ENCODE measurements at regions not wholly inside any gene's neighbourhood (a gene's known extent, or its start where the extent isn't known, plus 50 kb on each side); places are given as distances from the start of the nearest gene placed in this dataset.

DNA sequence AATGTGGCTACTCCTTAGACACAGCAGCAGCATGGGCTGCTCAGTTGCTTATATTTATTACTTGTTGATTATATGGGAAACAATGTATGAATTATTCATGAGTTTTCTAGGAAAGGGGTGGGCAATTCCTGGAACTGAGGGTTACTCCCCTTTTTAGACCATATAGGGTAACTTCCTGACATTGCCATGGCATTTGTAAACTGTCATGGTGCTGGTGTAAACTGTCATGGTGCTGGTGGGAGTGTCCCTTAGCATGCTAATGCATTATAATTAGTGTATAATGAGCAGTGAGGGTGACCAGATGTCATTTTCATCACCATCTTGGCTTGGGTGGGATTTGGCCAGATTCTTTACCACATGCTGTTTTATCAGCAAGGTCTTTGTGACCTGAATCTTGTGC, 734.6 kb upstream of the PTPRD start:
- intact Hi-C loops (cut with micrococcal nuclease), result no loop called here
- ATAC-seq, result no peak
- no peaks in the 10 kb centered on the region for H4K20me1 ChIP-seq (ENCODE audit: low read length)
- no peak overlapping the region for H3K27ac ChIP-seq (ENCODE audit: low read length)
- ChIA-PET POLR2A (ENCODE audit: unreplicated experiment) (no interaction called here), CTCF (no interaction called here)
- DNase-seq, result no peak
- no peaks in the 10 kb centered on the region for H3K4me1 ChIP-seq (ENCODE audit: insufficient read depth, low read length)
- H3F3A ChIP-seq (ENCODE audit: low read length, unreplicated experiment), result no peaks in the 10 kb centered on the region
- no peaks in the 10 kb centered on the region for H3K36me3 ChIP-seq (ENCODE audit: low read depth, low read length)
- no TSS peak for BruUV-seq (replicated peaks)
- H3K4me3 ChIP-seq (ENCODE audit: low read length), result no peak overlapping the region
- H3K4me2 ChIP-seq (ENCODE audit: low read length), result no peak overlapping the region
- no peaks in the 10 kb centered on the region for H3K27me3 ChIP-seq (ENCODE audit: low read length)
- TF ChIP-seq, protein P1, sequence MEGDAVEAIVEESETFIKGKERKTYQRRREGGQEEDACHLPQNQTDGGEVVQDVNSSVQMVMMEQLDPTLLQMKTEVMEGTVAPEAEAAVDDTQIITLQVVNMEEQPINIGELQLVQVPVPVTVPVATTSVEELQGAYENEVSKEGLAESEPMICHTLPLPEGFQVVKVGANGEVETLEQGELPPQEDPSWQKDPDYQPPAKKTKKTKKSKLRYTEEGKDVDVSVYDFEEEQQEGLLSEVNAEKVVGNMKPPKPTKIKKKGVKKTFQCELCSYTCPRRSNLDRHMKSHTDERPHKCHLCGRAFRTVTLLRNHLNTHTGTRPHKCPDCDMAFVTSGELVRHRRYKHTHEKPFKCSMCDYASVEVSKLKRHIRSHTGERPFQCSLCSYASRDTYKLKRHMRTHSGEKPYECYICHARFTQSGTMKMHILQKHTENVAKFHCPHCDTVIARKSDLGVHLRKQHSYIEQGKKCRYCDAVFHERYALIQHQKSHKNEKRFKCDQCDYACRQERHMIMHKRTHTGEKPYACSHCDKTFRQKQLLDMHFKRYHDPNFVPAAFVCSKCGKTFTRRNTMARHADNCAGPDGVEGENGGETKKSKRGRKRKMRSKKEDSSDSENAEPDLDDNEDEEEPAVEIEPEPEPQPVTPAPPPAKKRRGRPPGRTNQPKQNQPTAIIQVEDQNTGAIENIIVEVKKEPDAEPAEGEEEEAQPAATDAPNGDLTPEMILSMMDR (conservative IDR thresholded peaks at IDR 0.05; ENCODE audit: low read depth, low read length), result no peak
- TF ChIP-seq EZH2 (IDR thresholded peaks at IDR 0.05; ENCODE audit: low read length, unreplicated experiment) (no peak), EZH2phosphoT487 (IDR thresholded peaks at IDR 0.05; ENCODE audit: borderline replicate concordance, low read length) (no peak)
- H3K9me2 ChIP-seq (replicated peaks; ENCODE audit: low read length), result no peaks in the 10 kb centered on the region
- no peak overlapping the region for H2AFZ ChIP-seq (ENCODE audit: low read length)
- no peak overlapping the region for H3K9ac ChIP-seq (ENCODE audit: low read length)
- H3K9me3 ChIP-seq (ENCODE audit: low read length), result no peaks in the 10 kb centered on the region
- H3K79me2 ChIP-seq (ENCODE audit: low read length), result no peaks in the 10 kb centered on the region

DNA sequence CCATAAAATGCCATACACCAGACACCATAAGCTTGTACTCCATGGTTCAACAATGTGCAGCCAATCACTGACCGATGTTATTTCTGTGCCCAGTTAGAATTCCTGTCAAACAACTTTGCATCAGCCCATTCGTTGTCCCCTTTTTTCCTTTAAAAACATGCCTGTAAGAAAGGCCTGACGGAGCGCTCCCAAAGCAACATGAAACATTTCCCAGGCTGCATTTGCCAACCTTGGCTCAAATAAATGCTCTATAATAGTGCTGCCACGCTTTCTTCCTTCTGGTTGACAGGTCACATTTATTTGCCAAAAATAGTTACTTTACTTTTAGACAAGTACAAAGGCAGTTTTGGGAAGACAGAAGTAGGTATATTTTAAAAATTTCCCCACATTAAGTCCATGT, 735.6 kb upstream of the PTPRD start:
- no peak overlapping the region for H2AFZ ChIP-seq (ENCODE audit: low read length)
- no peak overlapping the region for H3K9ac ChIP-seq (ENCODE audit: low read length)
- ChIA-PET POLR2A (ENCODE audit: unreplicated experiment) (no interaction called here), CTCF (no interaction called here)
- H3K36me3 ChIP-seq (ENCODE audit: low read depth, low read length), result no peaks in the 10 kb centered on the region
- DNase-seq (no peak), ATAC-seq (no peak)
- H3K9me2 ChIP-seq (replicated peaks; ENCODE audit: low read length), result no peaks in the 10 kb centered on the region
- BruUV-seq (replicated peaks), result no TSS peak
- intact Hi-C loops (cut with micrococcal nuclease), result no loop called here
- no peaks in the 10 kb centered on the region for H3K9me3 ChIP-seq (ENCODE audit: low read length)
- TF ChIP-seq, protein P1 (conservative IDR thresholded peaks at IDR 0.05; ENCODE audit: low read depth, low read length), result no peak
- TF ChIP-seq EZH2 (IDR thresholded peaks at IDR 0.05; ENCODE audit: low read length, unreplicated experiment) (no peak), EZH2phosphoT487 (IDR thresholded peaks at IDR 0.05; ENCODE audit: borderline replicate concordance, low read length) (no peak)
- no peaks in the 10 kb centered on the region for H3K4me1 ChIP-seq (ENCODE audit: insufficient read depth, low read length)
- H3K27ac ChIP-seq (ENCODE audit: low read length), result no peak overlapping the region
- no peaks in the 10 kb centered on the region for H4K20me1 ChIP-seq (ENCODE audit: low read length)
- no peak overlapping the region for H3K4me2 ChIP-seq (ENCODE audit: low read length)
- H3K79me2 ChIP-seq (ENCODE audit: low read length), result no peaks in the 10 kb centered on the region
- no peaks in the 10 kb centered on the region for H3F3A ChIP-seq (ENCODE audit: low read length, unreplicated experiment)
- H3K4me3 ChIP-seq (ENCODE audit: low read length), result no peak overlapping the region
- no peaks in the 10 kb centered on the region for H3K27me3 ChIP-seq (ENCODE audit: low read length)

GRCh38 chr9:11349187-11349586, 736.4 kb upstream of the PTPRD start:
- no peak for ATAC-seq
- no peaks in the 10 kb centered on the region for H3K9me3 ChIP-seq (ENCODE audit: low read length)
- ChIA-PET POLR2A (ENCODE audit: unreplicated experiment) (no interaction called here), CTCF (no interaction called here)
- H3K27me3 ChIP-seq (ENCODE audit: low read length), result no peaks in the 10 kb centered on the region
- TF ChIP-seq, protein P1 (conservative IDR thresholded peaks at IDR 0.05; ENCODE audit: low read depth, low read length), result no peak
- TF ChIP-seq EZH2 (IDR thresholded peaks at IDR 0.05; ENCODE audit: low read length, unreplicated experiment), result no peak
- TF ChIP-seq EZH2phosphoT487 (IDR thresholded peaks at IDR 0.05; ENCODE audit: borderline replicate concordance, low read length), result no peak
- no peaks in the 10 kb centered on the region for H4K20me1 ChIP-seq (ENCODE audit: low read length)
- H3K4me2 ChIP-seq (ENCODE audit: low read length), result no peak overlapping the region
- no peak overlapping the region for H3K4me3 ChIP-seq (ENCODE audit: low read length)
- no peaks in the 10 kb centered on the region for H3K36me3 ChIP-seq (ENCODE audit: low read depth, low read length)
- no TSS peak for BruUV-seq (replicated peaks)
- H3F3A ChIP-seq (ENCODE audit: low read length, unreplicated experiment), result no peaks in the 10 kb centered on the region
- no peak for DNase-seq
- no peaks in the 10 kb centered on the region for H3K4me1 ChIP-seq (ENCODE audit: insufficient read depth, low read length)
- H2AFZ ChIP-seq (ENCODE audit: low read length), result no peak overlapping the region
- H3K79me2 ChIP-seq (ENCODE audit: low read length), result no peaks in the 10 kb centered on the region
- intact Hi-C loops (cut with micrococcal nuclease), result no loop called here
- no peak overlapping the region for H3K9ac ChIP-seq (ENCODE audit: low read length)
- no peaks in the 10 kb centered on the region for H3K9me2 ChIP-seq (replicated peaks; ENCODE audit: low read length)
- no peak overlapping the region for H3K27ac ChIP-seq (ENCODE audit: low read length)
